SK-N-MC (cell line): ENCODE measurements at regions not wholly inside any gene's neighbourhood (a gene's known extent, or its start where the extent isn't known, plus 50 kb on each side); places are given as distances from the start of the nearest gene placed in this dataset.
"Not testable (repeated sequence)": the region's sequence is repeated elsewhere in the genome, so short reads cannot be mapped to it uniquely, and the experiment has no call there.

Experiments
- DNase-seq: peaks from one replicate; pipeline ENCODE4 v3.0.0-alpha.2; 2011; ENCODE audit warnings: low read depth, low spot score
- H3K27ac ChIP-seq: fragments of 200-600 bp; sonication (generic); 2 replicates; pipeline ENCODE4 v1.5.1; 2016; ENCODE audit warnings: mixed run types
- H3K36me3 ChIP-seq: fragments of 200-600 bp; sonication (generic); 2 replicates; pipeline ENCODE4 v1.6.1; 2017; ENCODE audit warnings: antibody characterized with exemption, low read length, mixed read lengths; ENCODE audit not compliant: insufficient read depth
- H3K4me3 ChIP-seq: fragments of 200-600 bp; sonication (generic); 2 replicates; pipeline ENCODE4 v1.5.1; 2016
- H3K9ac ChIP-seq: fragments of 200-600 bp; sonication (generic); 2 replicates; pipeline ENCODE4 v1.8.0; 2017; ENCODE audit warnings: mixed run types, mixed read lengths; ENCODE audit not compliant: insufficient read length
- H3K9me3 ChIP-seq: fragments of 200-600 bp; sonication (generic); 2 replicates; pipeline ENCODE4 v1.6.1; 2017; ENCODE audit warnings: low read depth, mild to moderate bottlenecking, antibody characterized with exemption, low read length, moderate library complexity, mixed read lengths
- EZH2 ChIP-seq: fragments of 200-600 bp; sonication (generic); IDR thresholded peaks from one replicate; pipeline ENCODE4 v1.6.1; 2017; ENCODE audit warnings: antibody characterized with exemption
- FOXP2 ChIP-seq: optimal IDR thresholded peaks from 2 replicates; pipeline ENCODE3; 2011; ENCODE audit warnings: mild to moderate bottlenecking, moderate library complexity; ENCODE audit not compliant: insufficient read depth; ENCODE audit errors: extremely low read length, control extremely low read depth
- POLR2AphosphoS5 ChIP-seq: IDR thresholded peaks from 2 replicates; pipeline ENCODE4 v1.6.1; 2012; ENCODE audit warnings: mild to moderate bottlenecking, low read depth, low read length, borderline replicate concordance

GRCh38 chr2:142827170-142827569 lies 50.3 kb upstream of the KYNU start:
- H3K9ac ChIP-seq: no peak overlapping the region
- DNase-seq: no peak
- TF ChIP-seq POLR2AphosphoS5: no peak

DNA sequence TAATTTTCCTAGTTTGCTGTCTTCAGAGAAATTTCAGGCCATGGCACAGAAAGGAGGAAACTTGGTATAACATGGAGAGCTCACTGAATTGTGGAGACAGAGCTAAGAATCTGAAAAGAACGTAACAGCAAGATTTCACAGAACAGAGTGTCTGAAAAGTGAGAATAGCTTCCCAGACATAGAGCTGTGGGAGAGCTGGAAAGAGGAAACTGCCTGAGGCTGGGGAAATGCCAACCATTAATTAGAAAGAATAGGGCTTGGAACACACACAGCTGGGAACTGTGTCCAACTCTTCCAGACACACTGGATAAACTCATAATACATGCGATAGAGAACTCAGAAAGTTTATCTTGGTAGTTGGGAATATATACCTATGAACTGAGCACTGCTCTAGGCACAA lies 51.6 kb upstream of the KYNU start:
- H3K27ac ChIP-seq: peak overlapping the region; percentile 65; the same call in 1 of the 2 replicates
- H3K36me3 ChIP-seq: no peaks in the 10 kb centered on the region
- peak; percentile 35; the same call in 1 of the 2 replicates for TF ChIP-seq POLR2AphosphoS5
- no peak for TF ChIP-seq FOXP2
- no peak overlapping the region for H3K9ac ChIP-seq
- peak; percentile 90 for DNase-seq
- no peaks in the 10 kb centered on the region for H3K9me3 ChIP-seq
- peak overlapping the region; percentile 44 for H3K4me3 ChIP-seq

More at GRCh38 chr2:142827170-142827569, 50.3 kb upstream of the KYNU start:
- Histone ChIP-seq H3K36me3 (no peaks in the 10 kb centered on the region), H3K27ac (no peak overlapping the region), H3K4me3 (no peak overlapping the region), H3K9me3 (no peaks in the 10 kb centered on the region)

DNA sequence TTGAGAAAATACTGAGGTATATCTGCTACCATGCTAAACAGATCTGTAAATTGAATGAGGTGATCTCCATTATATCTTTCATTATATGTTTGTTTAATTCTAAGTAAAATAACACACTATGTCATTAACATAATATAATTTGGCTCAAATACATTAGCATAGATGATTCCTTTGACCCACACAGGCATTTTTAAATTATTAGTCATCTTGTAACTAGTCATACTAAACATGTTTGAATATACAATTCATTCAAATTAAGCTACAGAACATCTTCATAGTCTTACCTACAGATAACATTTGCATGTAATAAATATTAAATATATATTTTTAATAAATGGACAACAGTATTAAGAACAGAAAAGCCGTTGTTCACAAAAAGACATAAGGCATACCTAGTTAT lies 52.7 kb upstream of the KYNU start:
- Histone ChIP-seq H3K9ac (no peak overlapping the region), H3K4me3 (no peak overlapping the region), H3K9me3 (no peaks in the 10 kb centered on the region), H3K36me3 (no peaks in the 10 kb centered on the region), H3K27ac (no peak overlapping the region)
- TF ChIP-seq POLR2AphosphoS5 (no peak), FOXP2 (no peak), EZH2 (no peak)
- no peak for DNase-seq

GRCh38 chr2:142822190-142822589 lies 55.3 kb upstream of the KYNU start:
- Histone ChIP-seq H3K9ac (no peak overlapping the region), H3K4me3 (no peak overlapping the region), H3K36me3 (no peaks in the 10 kb centered on the region), H3K9me3 (no peaks in the 10 kb centered on the region), H3K27ac (no peak overlapping the region)
- DNase-seq: no peak
- TF ChIP-seq POLR2AphosphoS5 (no peak), FOXP2 (no peak), EZH2 (no peak)

- DNase-seq: no peak
- H3K4me3 ChIP-seq: no peak overlapping the region
- H3K9ac ChIP-seq: no peak overlapping the region
- no peak overlapping the region for H3K27ac ChIP-seq
- H3K9me3 ChIP-seq: 0 out of 2 replicates have a peak, but pooled peaks cover under 1% of the 10 kb centered on the region
- no peaks in the 10 kb centered on the region for H3K36me3 ChIP-seq
- TF ChIP-seq EZH2 (no peak), FOXP2 (no peak), POLR2AphosphoS5 (no peak)
Observed at GRCh38 chr2:142819411-142819810, 58.1 kb upstream of the KYNU start.

GRCh38 chr2:142815375-142815774 lies 62.1 kb upstream of the KYNU start:
- Histone ChIP-seq H3K9me3 (0 out of 2 replicates have a peak, but pooled peaks cover 2% of the 10 kb centered on the region), H3K36me3 (no peaks in the 10 kb centered on the region), H3K9ac (no peak overlapping the region), H3K4me3 (no peak overlapping the region; the same call in 1 of the 2 replicates), H3K27ac (peak overlapping the region; percentile 27; the same call in 1 of the 2 replicates)
- TF ChIP-seq FOXP2 (no peak), POLR2AphosphoS5 (no peak), EZH2 (no peak)
- DNase-seq: no peak

DNA sequence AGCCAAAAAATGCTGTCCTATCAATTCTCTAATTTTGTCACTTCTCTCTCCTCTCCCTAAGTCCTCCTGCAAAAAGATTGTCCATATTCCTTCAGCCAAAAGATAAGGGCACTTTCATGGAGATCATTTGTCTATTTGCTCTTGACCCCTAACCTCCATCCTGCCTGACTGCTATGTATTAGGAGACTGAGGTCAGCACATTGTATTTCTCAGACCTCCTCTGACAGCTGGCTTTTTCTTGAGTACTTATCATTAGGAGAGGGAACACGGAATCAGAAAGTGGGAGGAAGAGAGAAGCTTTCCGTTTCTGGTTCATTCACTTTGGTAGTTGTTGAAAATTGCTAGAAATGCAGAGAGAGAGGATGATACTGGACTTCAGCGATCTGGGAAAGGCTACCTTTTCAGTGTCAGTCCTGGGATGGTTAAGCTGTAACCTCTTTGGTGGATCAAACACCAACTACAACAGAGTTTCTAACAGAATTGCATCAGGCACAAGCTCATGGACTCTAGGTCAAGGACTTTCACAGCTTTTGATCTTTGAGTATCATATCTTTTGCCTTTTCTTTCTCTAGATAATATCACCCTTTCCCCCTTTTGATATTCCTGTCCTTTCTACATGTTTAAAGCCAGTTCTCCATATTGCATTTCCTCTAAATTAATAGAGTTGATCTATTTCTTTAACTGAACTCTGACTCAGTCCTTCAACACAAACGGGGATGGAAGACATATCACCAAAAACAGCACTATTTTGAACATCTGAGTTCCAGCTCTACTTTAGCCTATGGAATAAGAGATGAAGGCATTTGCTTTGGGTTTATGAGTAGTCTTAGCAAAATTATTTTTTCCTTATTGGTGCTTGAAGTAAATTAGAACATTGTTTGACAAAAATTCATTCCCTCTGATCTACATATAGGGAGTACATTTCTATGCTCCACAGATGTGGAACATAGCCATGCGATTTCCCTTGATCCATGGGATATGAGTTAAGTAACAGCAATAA lies 63.3 kb upstream of the KYNU start:
- 0 out of 2 replicates have a peak, but pooled peaks cover 2% of the 10 kb centered on the region for H3K9me3 ChIP-seq
- no peak for DNase-seq
- H3K4me3 ChIP-seq: peak overlapping the region; percentile 11; the same call in 1 of the 2 replicates
- H3K27ac ChIP-seq: peak overlapping the region; percentile 27
- TF ChIP-seq FOXP2 (no peak), POLR2AphosphoS5 (no peak), EZH2 (no peak)
- H3K36me3 ChIP-seq: no peaks in the 10 kb centered on the region
- H3K9ac ChIP-seq: no peak overlapping the region

GRCh38 chr2:142811644-142812043 lies 65.8 kb upstream of the KYNU start:
- H3K36me3 ChIP-seq, H3K27ac ChIP-seq, H3K9me3 ChIP-seq, DNase-seq, H3K4me3 ChIP-seq, H3K9ac ChIP-seq: not testable (repeated sequence)
